HuH-7.5 (cell line): ENCODE measurements at regions not wholly inside any gene's neighbourhood (a gene's known extent, or its start where the extent isn't known, plus 50 kb on each side); places are given as distances from the start of the nearest gene placed in this dataset.

Experiments used
- DNase-seq: peaks from one replicate; pipeline ENCODE4 v3.0.0; 2011; ENCODE audit warnings: low spot score

- no peak for DNase-seq
These were observed 65.4 kb upstream of the ZC3H12C start for GRCh38 chr11:110027627-110028371.

- no peak for DNase-seq
These were observed 64.3 kb upstream of the ZC3H12C start for GRCh38 chr11:110028921-110029320.

GRCh38 chr11:110029714-110030113 lies 63.5 kb upstream of the ZC3H12C start:
- DNase-seq = no peak

GRCh38 chr11:110031171-110031570 lies 62.0 kb upstream of the ZC3H12C start:
- no peak for DNase-seq

- no peak for DNase-seq
These were observed 60.9 kb upstream of the ZC3H12C start for GRCh38 chr11:110032259-110032658.

- DNase-seq = no peak
These were observed 60.1 kb upstream of the ZC3H12C start for GRCh38 chr11:110032957-110033570.

GRCh38 chr11:110034806-110035205 lies 58.4 kb upstream of the ZC3H12C start:
- no peak for DNase-seq

GRCh38 chr11:110035357-110035756 lies 57.8 kb upstream of the ZC3H12C start:
- no peak for DNase-seq

- DNase-seq = no peak
These were observed 55.0 kb upstream of the ZC3H12C start for GRCh38 chr11:110038201-110038600.
